ENCODE measurements at regions not wholly inside any gene's neighbourhood (a gene's known extent, or its start where the extent isn't known, plus 50 kb on each side); places are given as distances from the start of the nearest gene placed in this dataset.
"Not testable (repeated sequence)": the region's sequence is repeated elsewhere in the genome, so short reads cannot be mapped to it uniquely, and the experiment has no call there.

DNA sequence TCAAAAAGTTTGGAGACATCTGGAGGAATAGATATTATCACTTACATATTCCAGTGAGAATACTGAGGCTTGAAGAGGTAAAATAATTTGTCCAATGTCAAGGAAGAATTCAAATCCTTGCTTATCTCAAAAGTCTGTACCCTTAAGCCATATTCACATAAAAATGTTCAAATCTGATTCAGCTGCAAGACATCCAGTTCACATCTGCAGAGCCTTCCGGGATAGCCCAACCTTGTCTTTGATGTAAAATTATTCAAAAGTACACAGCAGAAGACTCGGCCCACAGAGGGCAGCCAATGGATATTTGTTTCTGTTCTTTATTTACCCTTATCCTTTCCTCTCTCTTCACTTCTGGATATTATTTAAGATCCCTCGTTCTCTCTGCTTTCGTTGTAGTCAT is 1183.8 kb upstream of the WWC1 start:
- Histone ChIP-seq H3K4me1 (ENCODE audit: control insufficient read depth in 3 of 3, insufficient read depth in 3 of 3, low read length in 3 of 3) (no peaks in the 10 kb centered on the region), H3K4me3 (ENCODE audit: low read length in 3 of 3) (no peak overlapping the region), H3K9me3 (ENCODE audit: control insufficient read depth in 3 of 3, low read length in 3 of 3) (no peaks in the 10 kb centered on the region), H3K36me3 (ENCODE audit: control insufficient read depth in 3 of 3, insufficient read depth in 3 of 3, low read length in 3 of 3) (no peaks in the 10 kb centered on the region), H3K9ac (ENCODE audit: low read depth in 1 of 3, low read length in 3 of 3) (no peak overlapping the region), H3K27ac (ENCODE audit: low read depth, low read length) (no peak overlapping the region), H3K27me3 (ENCODE audit: control insufficient read depth in 3 of 3, insufficient read depth in 3 of 3, low read length in 3 of 3) (no peaks in the 10 kb centered on the region)

DNA sequence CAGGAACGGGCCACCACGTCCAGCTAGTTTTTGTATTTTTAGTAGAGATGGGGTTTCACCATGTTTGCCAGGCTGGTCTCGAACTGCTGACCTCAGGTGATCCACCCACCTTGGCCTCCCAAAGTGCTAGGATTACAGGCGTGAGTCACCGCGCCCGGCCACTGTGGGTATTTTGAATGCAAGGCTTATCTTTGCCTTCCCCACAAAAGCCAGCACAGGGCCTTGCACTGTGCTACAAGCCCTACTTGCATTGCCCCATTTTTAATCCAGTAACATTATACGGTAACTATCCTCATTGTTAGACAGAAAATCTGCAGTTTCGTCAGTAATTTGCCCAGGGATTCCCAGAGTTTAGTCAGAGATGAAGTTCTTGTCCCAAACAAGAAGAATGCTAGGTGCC is 1183.2 kb upstream of the WWC1 start:
- H3K36me3 ChIP-seq (ENCODE audit: control insufficient read depth in 3 of 3, insufficient read depth in 3 of 3, low read length in 3 of 3); H3K27me3 ChIP-seq (ENCODE audit: control insufficient read depth in 3 of 3, insufficient read depth in 3 of 3, low read length in 3 of 3); H3K9me3 ChIP-seq (ENCODE audit: control insufficient read depth in 3 of 3, low read length in 3 of 3): not testable (repeated sequence)

GRCh38 chr5:167112556-167112955 is 1178.9 kb upstream of the WWC1 start:
- H3K27me3 ChIP-seq (ENCODE audit: control insufficient read depth in 3 of 3, insufficient read depth in 3 of 3, low read length in 3 of 3): no peaks in the 10 kb centered on the region
- H3K4me3 ChIP-seq (ENCODE audit: low read length in 3 of 3): no peak overlapping the region
- H3K9me3 ChIP-seq (ENCODE audit: control insufficient read depth in 3 of 3, low read length in 3 of 3): no peaks in the 10 kb centered on the region
- H3K27ac ChIP-seq (ENCODE audit: low read depth, low read length): no peak overlapping the region
- no peaks in the 10 kb centered on the region for H3K36me3 ChIP-seq (ENCODE audit: control insufficient read depth in 3 of 3, insufficient read depth in 3 of 3, low read length in 3 of 3)
- no peak overlapping the region for H3K9ac ChIP-seq (ENCODE audit: low read depth in 1 of 3, low read length in 3 of 3)
- no peaks in the 10 kb centered on the region for H3K4me1 ChIP-seq (ENCODE audit: control insufficient read depth in 3 of 3, insufficient read depth in 3 of 3, low read length in 3 of 3)

More for the DNA sequence above, 1183.2 kb upstream of the WWC1 start:
- not testable (repeated sequence) for H3K4me1 ChIP-seq (ENCODE audit: control insufficient read depth in 3 of 3, insufficient read depth in 3 of 3, low read length in 3 of 3); H3K9ac ChIP-seq (ENCODE audit: low read depth in 1 of 3, low read length in 3 of 3); H3K27ac ChIP-seq (ENCODE audit: low read depth, low read length); H3K4me3 ChIP-seq (ENCODE audit: low read length in 3 of 3)

GRCh38 chr5:167122267-167122666 is 1169.2 kb upstream of the WWC1 start:
- Histone ChIP-seq H3K27me3 (ENCODE audit: control insufficient read depth in 3 of 3, insufficient read depth in 3 of 3, low read length in 3 of 3) (no peaks in the 10 kb centered on the region), H3K9me3 (ENCODE audit: control insufficient read depth in 3 of 3, low read length in 3 of 3) (no peaks in the 10 kb centered on the region), H3K4me1 (ENCODE audit: control insufficient read depth in 3 of 3, insufficient read depth in 3 of 3, low read length in 3 of 3) (no peaks in the 10 kb centered on the region), H3K4me3 (ENCODE audit: low read length in 3 of 3) (no peak overlapping the region), H3K9ac (ENCODE audit: low read depth in 1 of 3, low read length in 3 of 3) (no peak overlapping the region), H3K36me3 (ENCODE audit: control insufficient read depth in 3 of 3, insufficient read depth in 3 of 3, low read length in 3 of 3) (no peaks in the 10 kb centered on the region), H3K27ac (ENCODE audit: low read depth, low read length) (no peak overlapping the region)

DNA sequence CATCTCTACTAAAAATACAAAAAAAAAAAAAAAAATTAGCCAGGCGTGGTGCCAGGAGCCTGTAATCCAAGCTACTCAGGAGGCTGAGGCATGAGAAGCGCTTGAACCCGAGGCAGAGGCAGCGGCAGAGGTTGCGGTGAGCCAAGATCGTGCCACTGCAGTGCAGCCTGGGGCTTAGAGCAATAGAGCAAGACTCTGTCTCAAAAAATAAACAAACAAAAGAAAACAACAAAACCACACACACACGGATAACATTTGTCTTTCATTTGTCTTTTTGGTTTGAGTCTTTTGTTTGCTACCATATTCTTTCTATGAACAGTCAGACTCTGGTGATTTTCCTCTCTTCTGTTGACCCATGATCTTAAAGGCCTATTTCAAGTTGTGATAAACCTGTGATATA is 1168.3 kb upstream of the WWC1 start:
- Histone ChIP-seq H3K36me3 (ENCODE audit: control insufficient read depth in 3 of 3, insufficient read depth in 3 of 3, low read length in 3 of 3) (no peaks in the 10 kb centered on the region), H3K4me1 (ENCODE audit: control insufficient read depth in 3 of 3, insufficient read depth in 3 of 3, low read length in 3 of 3) (no peaks in the 10 kb centered on the region), H3K4me3 (ENCODE audit: low read length in 3 of 3) (no peak overlapping the region), H3K27me3 (ENCODE audit: control insufficient read depth in 3 of 3, insufficient read depth in 3 of 3, low read length in 3 of 3) (no peaks in the 10 kb centered on the region), H3K27ac (ENCODE audit: low read depth, low read length) (no peak overlapping the region), H3K9ac (ENCODE audit: low read depth in 1 of 3, low read length in 3 of 3) (no peak overlapping the region), H3K9me3 (ENCODE audit: control insufficient read depth in 3 of 3, low read length in 3 of 3) (no peaks in the 10 kb centered on the region)

- no peak overlapping the region for H3K27ac ChIP-seq (ENCODE audit: low read depth, low read length)
These were observed 1162.9 kb upstream of the WWC1 start for GRCh38 chr5:167128581-167128980.

GRCh38 chr5:167140548-167141291 is 1150.7 kb upstream of the WWC1 start:
- no peak overlapping the region for H3K9ac ChIP-seq (ENCODE audit: low read depth in 1 of 3, low read length in 3 of 3)
- no peaks in the 10 kb centered on the region for H3K36me3 ChIP-seq (ENCODE audit: control insufficient read depth in 3 of 3, insufficient read depth in 3 of 3, low read length in 3 of 3)
- H3K27me3 ChIP-seq (ENCODE audit: control insufficient read depth in 3 of 3, insufficient read depth in 3 of 3, low read length in 3 of 3): no peaks in the 10 kb centered on the region
- no peak overlapping the region for H3K4me3 ChIP-seq (ENCODE audit: low read length in 3 of 3)
- no peaks in the 10 kb centered on the region for H3K9me3 ChIP-seq (ENCODE audit: control insufficient read depth in 3 of 3, low read length in 3 of 3)
- no peaks in the 10 kb centered on the region for H3K4me1 ChIP-seq (ENCODE audit: control insufficient read depth in 3 of 3, insufficient read depth in 3 of 3, low read length in 3 of 3)
- no peak overlapping the region for H3K27ac ChIP-seq (ENCODE audit: low read depth, low read length)

More at GRCh38 chr5:167128581-167128980, 1162.9 kb upstream of the WWC1 start:
- Histone ChIP-seq H3K4me3 (ENCODE audit: low read length in 3 of 3) (no peak overlapping the region), H3K4me1 (ENCODE audit: control insufficient read depth in 3 of 3, insufficient read depth in 3 of 3, low read length in 3 of 3) (no peaks in the 10 kb centered on the region), H3K9me3 (ENCODE audit: control insufficient read depth in 3 of 3, low read length in 3 of 3) (no peaks in the 10 kb centered on the region), H3K27me3 (ENCODE audit: control insufficient read depth in 3 of 3, insufficient read depth in 3 of 3, low read length in 3 of 3) (no peaks in the 10 kb centered on the region), H3K36me3 (ENCODE audit: control insufficient read depth in 3 of 3, insufficient read depth in 3 of 3, low read length in 3 of 3) (no peaks in the 10 kb centered on the region), H3K9ac (ENCODE audit: low read depth in 1 of 3, low read length in 3 of 3) (no peak overlapping the region)

DNA sequence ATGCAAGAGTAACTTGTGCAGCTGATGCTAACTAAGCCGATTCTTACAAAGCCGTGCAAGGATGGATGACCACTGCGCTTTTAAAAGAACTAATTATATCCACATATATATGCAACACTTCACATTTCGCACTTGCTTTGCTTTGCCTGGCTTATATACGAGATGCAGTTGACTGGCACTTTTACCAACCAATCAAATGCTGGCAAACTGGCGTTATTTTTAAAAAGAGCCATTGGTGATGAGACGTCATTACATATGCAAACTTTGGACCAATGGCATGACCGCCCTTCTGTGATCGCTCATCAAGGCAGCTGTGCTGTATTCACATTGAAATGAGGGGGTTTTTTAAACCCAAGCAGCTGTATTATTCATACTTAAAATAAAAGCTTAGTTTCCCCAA is 1147.7 kb upstream of the WWC1 start:
- Histone ChIP-seq H3K27ac (ENCODE audit: low read depth, low read length) (no peak overlapping the region), H3K9me3 (ENCODE audit: control insufficient read depth in 3 of 3, low read length in 3 of 3) (no peaks in the 10 kb centered on the region), H3K9ac (ENCODE audit: low read depth in 1 of 3, low read length in 3 of 3) (no peak overlapping the region), H3K27me3 (ENCODE audit: control insufficient read depth in 3 of 3, insufficient read depth in 3 of 3, low read length in 3 of 3) (no peaks in the 10 kb centered on the region), H3K4me1 (ENCODE audit: control insufficient read depth in 3 of 3, insufficient read depth in 3 of 3, low read length in 3 of 3) (no peaks in the 10 kb centered on the region), H3K36me3 (ENCODE audit: control insufficient read depth in 3 of 3, insufficient read depth in 3 of 3, low read length in 3 of 3) (no peaks in the 10 kb centered on the region), H3K4me3 (ENCODE audit: low read length in 3 of 3) (no peak overlapping the region)

DNA sequence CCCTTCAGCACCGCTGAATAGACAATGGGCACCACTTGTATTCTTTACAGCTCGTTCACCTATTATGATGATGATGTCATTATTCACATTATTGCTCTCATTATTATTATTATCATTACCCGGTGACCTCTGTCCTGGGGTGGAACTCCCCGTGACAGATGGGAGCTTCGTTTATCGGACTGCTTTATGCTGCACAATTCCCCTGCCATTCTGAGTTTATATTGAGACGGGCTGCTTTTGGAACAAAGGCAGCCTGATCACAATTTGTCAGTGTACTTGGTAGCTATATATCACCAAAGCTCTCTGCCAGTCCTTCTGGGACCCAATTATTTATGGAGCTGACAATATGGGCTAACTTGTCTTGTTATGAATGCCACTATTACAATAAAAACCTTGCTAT is 1145.6 kb upstream of the WWC1 start:
- Histone ChIP-seq H3K9me3 (ENCODE audit: control insufficient read depth in 3 of 3, low read length in 3 of 3) (no peaks in the 10 kb centered on the region), H3K27me3 (ENCODE audit: control insufficient read depth in 3 of 3, insufficient read depth in 3 of 3, low read length in 3 of 3) (no peaks in the 10 kb centered on the region), H3K36me3 (ENCODE audit: control insufficient read depth in 3 of 3, insufficient read depth in 3 of 3, low read length in 3 of 3) (no peaks in the 10 kb centered on the region), H3K4me1 (ENCODE audit: control insufficient read depth in 3 of 3, insufficient read depth in 3 of 3, low read length in 3 of 3) (no peaks in the 10 kb centered on the region), H3K4me3 (ENCODE audit: low read length in 3 of 3) (no peak overlapping the region), H3K9ac (ENCODE audit: low read depth in 1 of 3, low read length in 3 of 3) (no peak overlapping the region), H3K27ac (ENCODE audit: low read depth, low read length) (no peak overlapping the region)

DNA sequence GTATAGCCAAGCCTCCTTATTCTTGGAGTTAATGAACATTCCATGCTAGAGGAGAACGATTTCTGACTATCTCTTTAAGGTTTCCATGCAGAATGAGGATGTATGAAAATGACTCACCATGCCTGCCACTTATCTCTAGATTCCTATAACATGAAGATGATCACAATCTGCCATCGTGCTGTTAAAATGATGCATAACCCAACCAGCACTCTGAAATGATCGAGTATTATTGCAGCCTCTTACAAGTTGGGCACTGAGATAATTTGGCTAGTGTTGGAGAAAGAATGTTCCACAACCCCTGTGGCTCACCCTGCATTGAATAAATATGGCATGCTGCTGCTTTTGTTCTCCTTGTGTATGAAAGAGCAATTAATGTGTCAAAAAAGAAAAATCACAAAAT is 1143.6 kb upstream of the WWC1 start:
- Histone ChIP-seq H3K36me3 (ENCODE audit: control insufficient read depth in 3 of 3, insufficient read depth in 3 of 3, low read length in 3 of 3) (no peaks in the 10 kb centered on the region), H3K9me3 (ENCODE audit: control insufficient read depth in 3 of 3, low read length in 3 of 3) (no peaks in the 10 kb centered on the region), H3K27me3 (ENCODE audit: control insufficient read depth in 3 of 3, insufficient read depth in 3 of 3, low read length in 3 of 3) (no peaks in the 10 kb centered on the region), H3K4me3 (ENCODE audit: low read length in 3 of 3) (no peak overlapping the region), H3K27ac (ENCODE audit: low read depth, low read length) (no peak overlapping the region), H3K4me1 (ENCODE audit: control insufficient read depth in 3 of 3, insufficient read depth in 3 of 3, low read length in 3 of 3) (no peaks in the 10 kb centered on the region), H3K9ac (ENCODE audit: low read depth in 1 of 3, low read length in 3 of 3) (no peak overlapping the region)

Measured in skeletal muscle tissue (tissue), 3 donors.